Sigmoid colon (tissue), 6 donors: ENCODE measurements at regions not wholly inside any gene's neighbourhood (a gene's known extent, or its start where the extent isn't known, plus 50 kb on each side); places are given as distances from the start of the nearest gene placed in this dataset.

Source experiments
- DNase-seq: peaks from one replicate; pipeline ENCODE4 v3.0.0-alpha.2; 2019
- H3K27ac ChIP-seq, 4 donors: fragments of 200-600 bp; sonication (generic); one replicate each; pipeline ENCODE4 v1.5.1; 2016 to 2019; ENCODE audit warnings: mild to moderate bottlenecking in 1 of 4
- H3K27me3 ChIP-seq, 3 donors: fragments of 200-600 bp; sonication (generic); one replicate each; pipeline ENCODE4 v1.5.1; 2019; ENCODE audit warnings: mild to moderate bottlenecking in 1 of 3
- H3K36me3 ChIP-seq, 4 donors: fragments of 200-600 bp; sonication (generic); one replicate each; pipeline ENCODE4 v1.5.1; 2016 to 2019
- H3K4me1 ChIP-seq, 4 donors: fragments of 200-600 bp; sonication (generic); one replicate each; pipeline ENCODE4 v1.5.1; 2017 to 2019
- H3K4me3 ChIP-seq, 4 donors: fragments of 200-600 bp; sonication (generic); one replicate each; pipeline ENCODE4 v1.5.1; 2017 to 2019; ENCODE audit warnings: mild to moderate bottlenecking in 2 of 4, moderate library complexity in 1 of 4
- H3K9me3 ChIP-seq, 4 donors: fragments of 200-600 bp in 3 of 4; sonication (generic) in 3 of 4; one replicate each; pipeline versions ENCODE4 v1.5.1 to v1.6.1; 2013 to 2019
- EP300 ChIP-seq, 4 donors: sonication (generic); formaldehyde crosslinking; IDR thresholded peaks; one replicate each; pipeline ENCODE4 v1.6.1; 2017; ENCODE audit warnings: antibody characterized with exemption in 4 of 4
- POLR2A ChIP-seq, 2 donors: fragments of 450-650 bp; IDR thresholded peaks; one replicate each; pipeline ENCODE4 v1.6.1; 2016; ENCODE audit warnings: antibody characterized with exemption in 2 of 2, mild to moderate bottlenecking in 2 of 2, moderate library complexity in 2 of 2
- POLR2AphosphoS5 ChIP-seq, 4 donors: sonication (generic); formaldehyde crosslinking; IDR thresholded peaks; one replicate each; pipeline ENCODE4 v1.6.1; 2017; ENCODE audit warnings: antibody characterized with exemption in 4 of 4
- WGBS, 2 donors: extraction: QIAGEN DNeasy Blood & Tissue Kit; methylation state at CpG; one replicate each; pipeline ENCODE4 v1.1.7; 2013; 5-methylcytosine and 5-hydroxymethylcytosine counted together
- intact Hi-C: fragments of 100-400 bp; cut with DNase I; formaldehyde crosslinking; loops from one replicate; pipeline ENCODE4 v1.15.1; 2023
- TF ChIP-seq, protein P1 (sequence below), 4 experiments: fragments of 450-650 bp in 3 of 4; fragments of 200-600 bp in 1 of 4; IDR thresholded peaks; one replicate each; pipeline ENCODE4 v1.5.1; 2016 to 2019; ENCODE audit warnings: antibody characterized with exemption in 4 of 4, mild to moderate bottlenecking in 3 of 4, moderate library complexity in 2 of 4
- donor health status: healthy with polysubstance abuse.
- donor health status: healthy.

DNA sequence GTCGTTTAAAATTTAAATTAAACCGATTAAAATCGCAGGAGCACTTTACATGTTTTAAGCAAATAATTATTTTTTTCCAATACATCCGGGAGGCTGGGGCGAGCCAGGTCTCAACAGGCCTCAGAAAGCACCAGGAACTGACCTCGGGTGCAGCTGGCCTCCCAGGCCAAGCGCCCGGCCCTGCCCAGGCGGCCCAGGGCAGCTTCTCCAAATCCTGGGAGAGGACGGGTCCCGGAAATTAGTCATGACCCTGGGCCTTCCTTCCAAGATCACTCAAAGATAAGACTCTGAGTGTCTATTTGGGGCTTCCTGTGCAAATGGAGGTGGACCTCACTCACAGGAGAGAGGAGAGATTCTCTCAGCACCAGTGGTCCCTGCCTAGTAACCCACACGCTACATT, 177.1 kb downstream of the BCL11B start:
- no peak for DNase-seq
- TF ChIP-seq EP300 (IDR thresholded peaks at IDR 0.05) (no peak), POLR2AphosphoS5 (IDR thresholded peaks at IDR 0.05) (no peak), POLR2A (IDR thresholded peaks at IDR 0.05) (no peak)
- TF ChIP-seq, protein P1, sequence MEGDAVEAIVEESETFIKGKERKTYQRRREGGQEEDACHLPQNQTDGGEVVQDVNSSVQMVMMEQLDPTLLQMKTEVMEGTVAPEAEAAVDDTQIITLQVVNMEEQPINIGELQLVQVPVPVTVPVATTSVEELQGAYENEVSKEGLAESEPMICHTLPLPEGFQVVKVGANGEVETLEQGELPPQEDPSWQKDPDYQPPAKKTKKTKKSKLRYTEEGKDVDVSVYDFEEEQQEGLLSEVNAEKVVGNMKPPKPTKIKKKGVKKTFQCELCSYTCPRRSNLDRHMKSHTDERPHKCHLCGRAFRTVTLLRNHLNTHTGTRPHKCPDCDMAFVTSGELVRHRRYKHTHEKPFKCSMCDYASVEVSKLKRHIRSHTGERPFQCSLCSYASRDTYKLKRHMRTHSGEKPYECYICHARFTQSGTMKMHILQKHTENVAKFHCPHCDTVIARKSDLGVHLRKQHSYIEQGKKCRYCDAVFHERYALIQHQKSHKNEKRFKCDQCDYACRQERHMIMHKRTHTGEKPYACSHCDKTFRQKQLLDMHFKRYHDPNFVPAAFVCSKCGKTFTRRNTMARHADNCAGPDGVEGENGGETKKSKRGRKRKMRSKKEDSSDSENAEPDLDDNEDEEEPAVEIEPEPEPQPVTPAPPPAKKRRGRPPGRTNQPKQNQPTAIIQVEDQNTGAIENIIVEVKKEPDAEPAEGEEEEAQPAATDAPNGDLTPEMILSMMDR (IDR thresholded peaks at IDR 0.05): no peak
- Histone ChIP-seq H3K9me3 (peaks cover 0 to 3% (median 0%) of the 10 kb centered on the region in 4 donors), H3K36me3 (no peaks in the 10 kb centered on the region), H3K4me1 (no peaks in the 10 kb centered on the region), H3K27me3 (no peaks in the 10 kb centered on the region), H3K4me3 (no peak overlapping the region), H3K27ac (no peak overlapping the region)
- whole genome bisulfite sequencing, 2 donors: 91 to 92% methylated on average over 12 of the region's 12 CpGs
- intact Hi-C loops: no loop called here

DNA sequence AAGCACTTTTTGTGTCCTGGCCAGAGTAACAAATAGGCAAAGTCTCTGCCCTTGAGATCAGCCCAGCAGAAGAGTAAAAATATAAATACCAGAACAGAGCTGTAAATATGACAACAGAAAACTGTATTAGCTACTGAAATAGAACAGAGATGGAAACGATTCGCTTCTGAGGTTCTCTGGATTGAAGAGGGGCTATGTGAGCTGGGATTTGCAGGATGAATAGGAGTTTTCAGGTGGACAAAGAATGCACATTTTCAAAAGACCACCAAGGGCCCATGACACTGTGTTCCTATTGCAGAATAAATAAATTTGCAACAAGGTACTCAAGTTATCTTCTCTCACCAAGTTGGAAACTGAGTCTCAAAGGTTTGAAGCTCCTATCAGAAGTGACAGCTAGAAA, 176.6 kb downstream of the BCL11B start:
- Histone ChIP-seq H3K9me3 (peaks cover 0 to 3% (median 0%) of the 10 kb centered on the region in 4 donors), H3K36me3 (no peaks in the 10 kb centered on the region), H3K27ac (no peak overlapping the region), H3K4me3 (no peak overlapping the region), H3K4me1 (no peaks in the 10 kb centered on the region), H3K27me3 (no peaks in the 10 kb centered on the region)
- no peak for TF ChIP-seq POLR2A (IDR thresholded peaks at IDR 0.05)
- TF ChIP-seq, protein P1 (IDR thresholded peaks at IDR 0.05): no peak
- WGBS, 2 donors: 94 to 95% methylated on average over 2 of the region's 2 CpGs
- DNase-seq: no peak
- intact Hi-C loops: no loop called here

DNA sequence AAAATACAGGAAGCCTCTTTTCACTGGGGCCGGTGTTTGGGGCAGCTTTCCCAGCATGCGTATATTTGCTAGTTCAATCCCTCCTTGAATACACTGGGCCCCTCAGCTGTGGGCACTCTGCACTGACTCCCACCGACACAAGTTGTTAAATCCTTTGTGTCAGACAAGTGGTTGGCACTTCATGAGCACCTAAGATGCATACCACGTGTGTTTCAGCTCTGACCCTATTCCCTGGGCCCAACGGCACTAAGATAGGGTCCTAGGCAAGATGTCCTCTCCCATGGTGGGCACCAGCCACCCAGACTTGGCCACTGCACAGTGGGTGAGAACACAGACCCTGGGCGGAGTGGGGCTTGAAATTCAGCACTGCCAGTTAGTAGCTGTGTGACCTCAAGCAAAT, 173.8 kb downstream of the BCL11B start:
- Histone ChIP-seq H3K4me3 (no peak overlapping the region), H3K27ac (no peak overlapping the region), H3K9me3 (no peaks in the 10 kb centered on the region), H3K36me3 (no peaks in the 10 kb centered on the region), H3K4me1 (no peaks in the 10 kb centered on the region), H3K27me3 (no peaks in the 10 kb centered on the region)
- intact Hi-C loops: no loop called here
- 89 to 93% methylated on average over 6 of the region's 6 CpGs for WGBS, 2 donors
- TF ChIP-seq EP300 (IDR thresholded peaks at IDR 0.05): no peak
- TF ChIP-seq POLR2A (IDR thresholded peaks at IDR 0.05): no peak
- TF ChIP-seq, protein P1 (IDR thresholded peaks at IDR 0.05): no peak
- TF ChIP-seq POLR2AphosphoS5 (IDR thresholded peaks at IDR 0.05): no peak
- DNase-seq: no peak

DNA sequence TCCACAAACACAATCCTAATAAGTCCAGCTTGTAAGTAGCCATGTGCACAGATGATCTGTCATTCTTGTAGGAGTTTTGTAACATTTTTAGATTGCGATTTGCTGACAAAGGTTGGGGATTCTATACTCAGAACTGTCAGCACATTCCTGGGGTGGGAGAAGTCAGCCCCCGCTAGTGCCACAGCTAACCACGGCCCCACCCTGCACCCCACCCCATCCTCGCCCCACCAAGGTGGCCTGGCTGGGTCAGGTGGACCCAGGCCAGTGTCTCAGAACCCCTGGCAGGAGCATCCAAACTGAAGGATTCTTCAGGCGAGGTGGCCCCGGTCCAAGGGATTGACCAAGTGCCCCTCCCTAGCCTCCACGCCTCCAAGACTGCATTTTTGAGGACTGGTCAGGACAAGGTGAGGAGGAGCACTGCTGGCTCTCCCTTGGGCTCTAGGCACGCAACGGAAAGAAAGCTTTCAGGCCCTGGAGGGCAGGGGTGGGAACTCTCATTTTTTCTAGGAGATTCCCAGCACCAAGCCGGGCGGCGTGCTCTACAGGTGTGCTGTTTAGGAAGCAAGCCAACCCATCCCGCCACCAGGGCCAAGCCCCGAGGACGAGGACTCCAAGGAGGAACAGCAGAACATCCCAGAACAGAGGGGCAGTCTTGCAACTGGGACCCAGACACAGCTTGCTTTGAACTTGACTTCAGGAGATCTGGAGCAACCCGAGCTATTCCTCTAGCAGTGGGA, 172.8 kb downstream of the BCL11B start:
- Histone ChIP-seq H3K9me3 (no peaks in the 10 kb centered on the region), H3K27me3 (no peaks in the 10 kb centered on the region), H3K36me3 (no peaks in the 10 kb centered on the region), H3K4me1 (no peaks in the 10 kb centered on the region), H3K27ac (no peak overlapping the region), H3K4me3 (no peak overlapping the region)
- TF ChIP-seq POLR2AphosphoS5 (IDR thresholded peaks at IDR 0.05) (no peak), EP300 (IDR thresholded peaks at IDR 0.05) (no peak), POLR2A (IDR thresholded peaks at IDR 0.05) (no peak)
- TF ChIP-seq, protein P1 (IDR thresholded peaks at IDR 0.05): no peak
- WGBS, 2 donors: 71 to 81% methylated on average over 16 of the region's 16 CpGs
- no peak for DNase-seq
- intact Hi-C loops: no loop called here
